Astrocyte (in vitro differentiated cells and primary cell): ENCODE measurements at regions not wholly inside any gene's neighbourhood (a gene's known extent, or its start where the extent isn't known, plus 50 kb on each side); places are given as distances from the start of the nearest gene placed in this dataset.
"Not testable (repeated sequence)": the region's sequence is repeated elsewhere in the genome, so short reads cannot be mapped to it uniquely, and the experiment has no call there.

Source experiments
- DNase-seq: peaks from one replicate; pipeline ENCODE4 v3.0.0-alpha.2; 2010; ENCODE audit warnings: low read depth
- FAIRE-seq: peaks from 2 replicates; lab custom pipeline; 2011; peaks lifted over from hg19 to GRCh38; lab: Jason Lieb, UNC
- H2AFZ ChIP-seq: 2 replicates; pipeline ENCODE4 v1.6.0; 2012; ENCODE audit warnings: low read depth, low read length, inconsistent platforms
- H3K27ac ChIP-seq: 2 replicates; pipeline ENCODE4 v1.5.1; 2011; ENCODE audit warnings: low read depth, low read length, inconsistent platforms
- H3K27me3 ChIP-seq: 2 replicates; pipeline ENCODE4 v1.6.0; 2011; ENCODE audit warnings: low read length, inconsistent platforms; ENCODE audit not compliant: insufficient read depth
- H3K36me3 ChIP-seq: 2 replicates; pipeline ENCODE4 v1.5.1; 2011; ENCODE audit warnings: low read length, inconsistent platforms; ENCODE audit not compliant: insufficient read depth
- H3K4me1 ChIP-seq: 2 replicates; pipeline ENCODE4 v1.5.1; 2011; ENCODE audit warnings: low read length, inconsistent platforms; ENCODE audit not compliant: insufficient read depth
- H3K4me2 ChIP-seq: 2 replicates; pipeline ENCODE4 v1.6.0; 2012; ENCODE audit warnings: low read length, inconsistent platforms
- H3K4me3 ChIP-seq: 2 replicates; pipeline ENCODE4 v1.5.1; 2011; ENCODE audit warnings: low read depth, mild to moderate bottlenecking, low read length, inconsistent platforms; ENCODE audit not compliant: insufficient read depth
- H3K79me2 ChIP-seq: 2 replicates; pipeline ENCODE4 v1.6.0; 2012; ENCODE audit warnings: mild to moderate bottlenecking, low read length, inconsistent platforms; ENCODE audit not compliant: insufficient read depth
- H3K9ac ChIP-seq: 2 replicates; pipeline ENCODE4 v1.6.0; 2012; ENCODE audit warnings: mild to moderate bottlenecking, low read length, inconsistent platforms
- H3K9me3 ChIP-seq: 2 replicates; pipeline ENCODE4 v1.5.1; 2012; ENCODE audit warnings: low read depth, mild to moderate bottlenecking, low read length, inconsistent platforms; ENCODE audit not compliant: insufficient read depth
- H4K20me1 ChIP-seq: 2 replicates; pipeline ENCODE4 v1.6.0; 2012; ENCODE audit warnings: low read length, inconsistent platforms; ENCODE audit not compliant: insufficient read depth
- H3K27ac Mint-ChIP-seq: one replicate; pipeline ENCODE4 v1.8.0; 2021; ENCODE audit warnings: mild to moderate bottlenecking, mixed read lengths; ENCODE audit not compliant: unreplicated experiment
- H3K27me3 Mint-ChIP-seq: one replicate; pipeline ENCODE4 v1.8.0; 2021; ENCODE audit warnings: low read depth, mixed read lengths; ENCODE audit not compliant: unreplicated experiment
- H3K36me3 Mint-ChIP-seq: one replicate; pipeline ENCODE4 v1.8.0; 2021; ENCODE audit warnings: low read depth, mixed read lengths; ENCODE audit not compliant: unreplicated experiment
- H3K4me1 Mint-ChIP-seq: one replicate; pipeline ENCODE4 v1.8.0; 2021; ENCODE audit warnings: low read depth, mixed read lengths; ENCODE audit not compliant: unreplicated experiment
- H3K4me3 Mint-ChIP-seq: one replicate; pipeline ENCODE4 v1.8.0; 2021; ENCODE audit warnings: mild to moderate bottlenecking, moderate library complexity, mixed read lengths; ENCODE audit not compliant: unreplicated experiment
- H3K9me3 Mint-ChIP-seq: one replicate; pipeline ENCODE4 v1.8.0; 2021; ENCODE audit warnings: mild to moderate bottlenecking, mixed read lengths; ENCODE audit not compliant: unreplicated experiment
- EZH2 ChIP-seq: IDR thresholded peaks from 2 replicates; pipeline ENCODE4 v1.6.1; 2012; ENCODE audit warnings: mild to moderate bottlenecking, low read length, inconsistent platforms; ENCODE audit not compliant: insufficient read depth
- TF ChIP-seq, protein P1 (sequence below): IDR thresholded peaks from 2 replicates; pipeline ENCODE4 v1.5.1; 2011; ENCODE audit warnings: low read depth, mild to moderate bottlenecking, inconsistent platforms, low read length, moderate library complexity; ENCODE audit not compliant: insufficient read depth

DNA sequence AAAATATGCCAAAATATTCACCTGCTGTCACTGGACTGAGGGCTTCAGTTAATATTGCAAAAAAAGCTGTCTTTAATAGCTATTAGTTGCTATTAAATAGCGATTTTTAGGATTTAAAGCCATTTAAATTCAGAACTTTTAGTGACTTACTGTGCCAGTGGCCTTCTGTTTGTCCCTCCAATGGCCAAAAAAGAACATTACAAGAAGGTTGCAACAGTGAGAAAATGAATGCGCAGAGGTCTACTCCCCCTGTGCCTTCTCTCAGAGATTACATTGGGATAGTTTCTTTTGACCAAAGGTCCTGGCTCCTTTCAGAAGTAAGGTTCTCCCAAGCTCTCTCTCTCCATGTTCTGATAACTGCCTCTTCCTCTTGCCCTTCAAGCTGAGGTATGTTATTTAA, 930.3 kb upstream of the ARRDC3 start:
- H3K27me3 Mint-ChIP-seq: no peaks in the 10 kb centered on the region

DNA sequence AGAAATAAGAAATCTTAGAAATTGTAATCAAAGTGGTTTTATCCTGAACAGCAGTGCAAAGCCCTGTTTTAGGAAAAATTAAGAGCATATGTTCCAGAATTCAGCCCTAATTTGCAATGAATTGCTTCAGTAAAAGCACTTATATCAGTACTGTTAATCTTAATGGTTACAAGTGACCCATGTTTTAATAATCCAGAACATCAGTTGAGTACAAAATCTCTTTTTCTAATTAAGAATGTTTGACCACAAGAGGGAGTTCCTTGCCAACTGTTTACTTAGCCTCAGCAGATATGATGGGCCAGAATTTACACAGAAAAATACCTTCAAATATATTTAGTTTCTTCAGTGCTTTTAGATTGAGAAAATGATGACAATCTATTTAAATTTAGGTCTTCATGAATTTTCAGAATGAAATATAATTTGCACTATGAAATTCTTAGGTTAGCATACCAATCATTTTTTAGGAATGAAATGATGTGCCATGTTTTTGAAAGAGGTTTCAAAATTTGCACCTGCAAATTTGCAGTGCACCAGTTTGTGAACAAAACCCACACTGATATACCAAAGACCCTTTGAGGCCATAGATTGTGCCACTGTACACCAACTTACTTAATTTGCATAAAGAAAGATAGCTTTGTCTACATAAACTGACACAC, 926.3 kb upstream of the ARRDC3 start:
- Histone ChIP-seq H3K27me3 (no peaks in the 10 kb centered on the region), H3K9me3 (no peaks in the 10 kb centered on the region), H3K27ac (no peak overlapping the region), H3K36me3 (no peaks in the 10 kb centered on the region), H2AFZ (no peak overlapping the region), H3K4me3 (no peak overlapping the region), H3K9ac (no peak overlapping the region), H3K79me2 (no peaks in the 10 kb centered on the region), H3K4me1 (no peaks in the 10 kb centered on the region), H3K4me2 (no peak overlapping the region), H4K20me1 (no peaks in the 10 kb centered on the region)
- Mint-ChIP-seq H3K4me1 (no peaks in the 10 kb centered on the region), H3K36me3 (no peaks in the 10 kb centered on the region), H3K27me3 (no peaks in the 10 kb centered on the region), H3K4me3 (no peak overlapping the region), H3K27ac (no peak overlapping the region), H3K9me3 (no peaks in the 10 kb centered on the region)
- peak; percentile 27 for DNase-seq
- FAIRE-seq: no peak
- TF ChIP-seq, protein P1, sequence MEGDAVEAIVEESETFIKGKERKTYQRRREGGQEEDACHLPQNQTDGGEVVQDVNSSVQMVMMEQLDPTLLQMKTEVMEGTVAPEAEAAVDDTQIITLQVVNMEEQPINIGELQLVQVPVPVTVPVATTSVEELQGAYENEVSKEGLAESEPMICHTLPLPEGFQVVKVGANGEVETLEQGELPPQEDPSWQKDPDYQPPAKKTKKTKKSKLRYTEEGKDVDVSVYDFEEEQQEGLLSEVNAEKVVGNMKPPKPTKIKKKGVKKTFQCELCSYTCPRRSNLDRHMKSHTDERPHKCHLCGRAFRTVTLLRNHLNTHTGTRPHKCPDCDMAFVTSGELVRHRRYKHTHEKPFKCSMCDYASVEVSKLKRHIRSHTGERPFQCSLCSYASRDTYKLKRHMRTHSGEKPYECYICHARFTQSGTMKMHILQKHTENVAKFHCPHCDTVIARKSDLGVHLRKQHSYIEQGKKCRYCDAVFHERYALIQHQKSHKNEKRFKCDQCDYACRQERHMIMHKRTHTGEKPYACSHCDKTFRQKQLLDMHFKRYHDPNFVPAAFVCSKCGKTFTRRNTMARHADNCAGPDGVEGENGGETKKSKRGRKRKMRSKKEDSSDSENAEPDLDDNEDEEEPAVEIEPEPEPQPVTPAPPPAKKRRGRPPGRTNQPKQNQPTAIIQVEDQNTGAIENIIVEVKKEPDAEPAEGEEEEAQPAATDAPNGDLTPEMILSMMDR: peak; percentile 46
- no peak for TF ChIP-seq EZH2

More for the DNA sequence above, 930.3 kb upstream of the ARRDC3 start:
- H3K36me3 Mint-ChIP-seq: no peaks in the 10 kb centered on the region
- no peak for DNase-seq
- Histone ChIP-seq H3K27ac (no peak overlapping the region), H3K27me3 (no peaks in the 10 kb centered on the region), H3K9me3 (no peaks in the 10 kb centered on the region), H4K20me1 (no peaks in the 10 kb centered on the region), H3K9ac (no peak overlapping the region), H3K36me3 (no peaks in the 10 kb centered on the region), H3K4me1 (no peaks in the 10 kb centered on the region), H3K4me2 (no peak overlapping the region), H3K79me2 (no peaks in the 10 kb centered on the region), H3K4me3 (no peak overlapping the region), H2AFZ (no peak overlapping the region)
- no peaks in the 10 kb centered on the region for H3K4me1 Mint-ChIP-seq
- no peak for TF ChIP-seq EZH2
- TF ChIP-seq, protein P1: no peak
- no peak overlapping the region for H3K27ac Mint-ChIP-seq
- no peak overlapping the region for H3K4me3 Mint-ChIP-seq
- no peak for FAIRE-seq
- H3K9me3 Mint-ChIP-seq: no peaks in the 10 kb centered on the region

DNA sequence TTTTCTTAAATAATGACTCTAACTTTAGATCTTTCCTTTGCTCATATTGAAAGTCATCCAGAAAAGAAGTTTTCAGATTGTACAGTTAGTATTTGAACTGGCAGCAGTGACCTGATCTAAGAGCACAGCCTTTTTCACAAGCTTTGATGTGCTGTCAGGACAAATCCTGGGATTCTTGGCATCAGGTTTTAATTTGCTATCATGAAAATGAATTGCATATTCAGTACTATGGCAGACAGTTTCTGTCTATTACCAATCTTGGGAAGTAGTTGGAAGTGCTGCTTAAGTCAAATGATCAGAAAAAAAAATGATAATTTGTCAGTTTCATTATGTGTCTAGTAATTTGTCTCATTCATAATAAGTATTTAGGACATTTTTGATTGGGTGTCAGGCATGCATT, 925.6 kb upstream of the ARRDC3 start:
- no peak for TF ChIP-seq EZH2
- TF ChIP-seq, protein P1: no peak
- DNase-seq: no peak
- no peaks in the 10 kb centered on the region for H3K9me3 ChIP-seq
- H4K20me1 ChIP-seq: no peaks in the 10 kb centered on the region
- H3K9me3 Mint-ChIP-seq: no peaks in the 10 kb centered on the region
- no peaks in the 10 kb centered on the region for H3K36me3 ChIP-seq
- no peaks in the 10 kb centered on the region for H3K27me3 Mint-ChIP-seq
- no peak overlapping the region for H3K27ac ChIP-seq
- H3K4me1 ChIP-seq: no peaks in the 10 kb centered on the region
- no peak for FAIRE-seq
- H3K79me2 ChIP-seq: no peaks in the 10 kb centered on the region
- no peaks in the 10 kb centered on the region for H3K27me3 ChIP-seq
- H2AFZ ChIP-seq: no peak overlapping the region
- no peaks in the 10 kb centered on the region for H3K36me3 Mint-ChIP-seq
- no peak overlapping the region for H3K4me2 ChIP-seq
- H3K4me3 ChIP-seq: no peak overlapping the region
- no peaks in the 10 kb centered on the region for H3K4me1 Mint-ChIP-seq
- H3K27ac Mint-ChIP-seq: no peak overlapping the region
- no peak overlapping the region for H3K9ac ChIP-seq
- no peak overlapping the region for H3K4me3 Mint-ChIP-seq

DNA sequence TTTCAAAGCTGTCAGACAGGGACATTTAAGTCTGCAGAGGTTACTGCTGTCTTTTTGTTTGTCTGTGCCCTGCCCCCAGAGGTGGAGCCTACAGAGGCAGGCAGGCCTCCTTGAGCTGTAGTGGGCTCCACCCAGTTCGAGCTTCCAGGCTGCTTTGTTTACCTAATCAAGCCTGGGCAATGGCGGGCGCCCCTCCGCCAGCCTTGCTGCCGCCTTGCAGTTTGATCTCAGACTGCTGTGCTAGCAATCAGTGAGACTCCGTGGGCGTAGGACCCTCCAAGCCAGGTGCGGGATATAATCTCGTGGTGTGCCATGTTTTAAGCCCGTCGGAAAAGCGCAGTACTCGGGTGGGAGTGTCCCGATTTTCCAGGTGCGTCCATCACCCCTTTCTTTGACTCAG, 919.2 kb upstream of the ARRDC3 start:
- H3K9me3 Mint-ChIP-seq, H3K4me2 ChIP-seq, H3K27me3 ChIP-seq, H4K20me1 ChIP-seq, H3K27ac Mint-ChIP-seq, H3K27ac ChIP-seq, H3K4me1 Mint-ChIP-seq, H3K4me3 ChIP-seq, H3K4me1 ChIP-seq, H2AFZ ChIP-seq, H3K9me3 ChIP-seq, FAIRE-seq, H3K4me3 Mint-ChIP-seq, H3K27me3 Mint-ChIP-seq, H3K9ac ChIP-seq, H3K36me3 Mint-ChIP-seq, H3K79me2 ChIP-seq, H3K36me3 ChIP-seq, DNase-seq: not testable (repeated sequence)
